Prostate gland (tissue), 2 donors: ENCODE measurements at regions not wholly inside any gene's neighbourhood (a gene's known extent, or its start where the extent isn't known, plus 50 kb on each side); places are given as distances from the start of the nearest gene placed in this dataset.

Experiments used
- POLR2A ChIP-seq: fragments of 450-650 bp; IDR thresholded peaks from one replicate; pipeline ENCODE4 v1.6.1; 2016; ENCODE audit warnings: antibody characterized with exemption, mild to moderate bottlenecking
- POLR2AphosphoS5 ChIP-seq: sonication (generic); formaldehyde crosslinking; IDR thresholded peaks from one replicate; pipeline ENCODE4 v1.6.1; 2017; ENCODE audit warnings: antibody characterized with exemption
- TF ChIP-seq, protein P1 (sequence below), 4 experiments: fragments of 200-600 bp in 2 of 4; fragments of 450-650 bp in 2 of 4; sonication (generic) in 2 of 4; IDR thresholded peaks; 1 replicate in 3 of 4; 2 replicates in 1 of 4; pipeline ENCODE4 v1.5.1; 2016 to 2019; ENCODE audit warnings: antibody characterized with exemption in 4 of 4, mild to moderate bottlenecking in 2 of 4, moderate library complexity in 2 of 4

DNA sequence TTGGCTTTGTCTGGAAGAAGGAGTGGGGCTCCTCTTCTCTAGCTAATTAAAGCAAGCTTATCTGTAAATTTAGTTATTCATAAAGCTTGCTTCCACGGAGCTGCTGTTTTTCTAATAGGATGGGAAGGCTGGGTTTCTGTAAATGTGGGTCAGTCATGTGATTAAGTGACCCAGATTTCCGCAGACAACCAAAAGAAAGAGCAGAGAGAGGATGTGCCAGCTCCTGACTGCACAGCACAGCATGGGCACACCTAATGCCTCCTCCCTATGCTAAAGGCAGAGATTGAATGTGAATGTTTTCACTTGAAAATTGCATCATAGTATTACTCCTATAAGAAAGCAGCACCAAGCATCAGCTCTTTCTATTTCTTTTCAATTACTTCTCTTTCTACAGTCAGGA, 160.2 kb downstream of the FAT3 start:
- TF ChIP-seq, protein P1, sequence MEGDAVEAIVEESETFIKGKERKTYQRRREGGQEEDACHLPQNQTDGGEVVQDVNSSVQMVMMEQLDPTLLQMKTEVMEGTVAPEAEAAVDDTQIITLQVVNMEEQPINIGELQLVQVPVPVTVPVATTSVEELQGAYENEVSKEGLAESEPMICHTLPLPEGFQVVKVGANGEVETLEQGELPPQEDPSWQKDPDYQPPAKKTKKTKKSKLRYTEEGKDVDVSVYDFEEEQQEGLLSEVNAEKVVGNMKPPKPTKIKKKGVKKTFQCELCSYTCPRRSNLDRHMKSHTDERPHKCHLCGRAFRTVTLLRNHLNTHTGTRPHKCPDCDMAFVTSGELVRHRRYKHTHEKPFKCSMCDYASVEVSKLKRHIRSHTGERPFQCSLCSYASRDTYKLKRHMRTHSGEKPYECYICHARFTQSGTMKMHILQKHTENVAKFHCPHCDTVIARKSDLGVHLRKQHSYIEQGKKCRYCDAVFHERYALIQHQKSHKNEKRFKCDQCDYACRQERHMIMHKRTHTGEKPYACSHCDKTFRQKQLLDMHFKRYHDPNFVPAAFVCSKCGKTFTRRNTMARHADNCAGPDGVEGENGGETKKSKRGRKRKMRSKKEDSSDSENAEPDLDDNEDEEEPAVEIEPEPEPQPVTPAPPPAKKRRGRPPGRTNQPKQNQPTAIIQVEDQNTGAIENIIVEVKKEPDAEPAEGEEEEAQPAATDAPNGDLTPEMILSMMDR (IDR thresholded peaks at IDR 0.05), result no peak
- TF ChIP-seq POLR2AphosphoS5 (no peak), POLR2A (no peak)
